ENCODE measurements at regions not wholly inside any gene's neighbourhood (a gene's known extent, or its start where the extent isn't known, plus 50 kb on each side); places are given as distances from the start of the nearest gene placed in this dataset.

- no peak for TF ChIP-seq CTCF (conservative IDR thresholded peaks at IDR 0.05; ENCODE audit: control insufficient read depth, insufficient read depth, low read depth, low read length)
- no peak overlapping the region for H3K4me3 ChIP-seq (ENCODE audit: control insufficient read depth, low read depth, low read length)
- DNase-seq (ENCODE audit: low read depth): no peak
These were observed 353.7 kb upstream of the NBEA start for GRCh38 chr13:34588362-34588761.

- H3K4me3 ChIP-seq (ENCODE audit: control insufficient read depth, low read depth, low read length): no peak overlapping the region
- DNase-seq (ENCODE audit: low read depth): no peak
- no peak for TF ChIP-seq CTCF (conservative IDR thresholded peaks at IDR 0.05; ENCODE audit: control insufficient read depth, insufficient read depth, low read depth, low read length)
These were observed 352.5 kb upstream of the NBEA start for GRCh38 chr13:34589581-34589980.

GRCh38 chr13:34591129-34591528, 350.9 kb upstream of the NBEA start:
- TF ChIP-seq CTCF (conservative IDR thresholded peaks at IDR 0.05; ENCODE audit: control insufficient read depth, insufficient read depth, low read depth, low read length): no peak
- DNase-seq (ENCODE audit: low read depth): no peak
- H3K4me3 ChIP-seq (ENCODE audit: control insufficient read depth, low read depth, low read length): no peak overlapping the region

GRCh38 chr13:34591900-34592529, 350.1 kb upstream of the NBEA start:
- no peak overlapping the region for H3K4me3 ChIP-seq (ENCODE audit: control insufficient read depth, low read depth, low read length)
- TF ChIP-seq CTCF (conservative IDR thresholded peaks at IDR 0.05; ENCODE audit: control insufficient read depth, insufficient read depth, low read depth, low read length): no peak
- DNase-seq (ENCODE audit: low read depth): no peak

- no peak overlapping the region for H3K4me3 ChIP-seq (ENCODE audit: control insufficient read depth, low read depth, low read length)
- no peak for DNase-seq (ENCODE audit: low read depth)
- no peak for TF ChIP-seq CTCF (conservative IDR thresholded peaks at IDR 0.05; ENCODE audit: control insufficient read depth, insufficient read depth, low read depth, low read length)
These were observed 348.4 kb upstream of the NBEA start for GRCh38 chr13:34593658-34594057.

- no peak for DNase-seq (ENCODE audit: low read depth)
- no peak for TF ChIP-seq CTCF (conservative IDR thresholded peaks at IDR 0.05; ENCODE audit: control insufficient read depth, insufficient read depth, low read depth, low read length)
These were observed 347.6 kb upstream of the NBEA start for GRCh38 chr13:34594507-34594906.

GRCh38 chr13:34608331-34608730, 333.7 kb upstream of the NBEA start:
- H3K4me3 ChIP-seq (ENCODE audit: control insufficient read depth, low read depth, low read length): no peak overlapping the region
- TF ChIP-seq CTCF (conservative IDR thresholded peaks at IDR 0.05; ENCODE audit: control insufficient read depth, insufficient read depth, low read depth, low read length): no peak
- no peak for DNase-seq (ENCODE audit: low read depth)

More at GRCh38 chr13:34594507-34594906, 347.6 kb upstream of the NBEA start:
- H3K4me3 ChIP-seq (ENCODE audit: control insufficient read depth, low read depth, low read length): no peak overlapping the region
